ENCODE measurements at regions not wholly inside any gene's neighbourhood (a gene's known extent, or its start where the extent isn't known, plus 50 kb on each side); places are given as distances from the start of the nearest gene placed in this dataset.
"Not testable (repeated sequence)": the region's sequence is repeated elsewhere in the genome, so short reads cannot be mapped to it uniquely, and the experiment has no call there.

GRCh38 chr12:131290255-131290959 is 336.7 kb downstream of the ADGRD1 start:
- no peak for TF ChIP-seq GATA1 (IDR thresholded peaks at IDR 0.05; ENCODE audit: low read depth, low read length)
- TF ChIP-seq POLR2A (IDR thresholded peaks at IDR 0.05; ENCODE audit: low read length): no peak
- no peak for DNase-seq

GRCh38 chr12:131293071-131294015 is 339.6 kb downstream of the ADGRD1 start:
- not testable (repeated sequence) for DNase-seq

DNA sequence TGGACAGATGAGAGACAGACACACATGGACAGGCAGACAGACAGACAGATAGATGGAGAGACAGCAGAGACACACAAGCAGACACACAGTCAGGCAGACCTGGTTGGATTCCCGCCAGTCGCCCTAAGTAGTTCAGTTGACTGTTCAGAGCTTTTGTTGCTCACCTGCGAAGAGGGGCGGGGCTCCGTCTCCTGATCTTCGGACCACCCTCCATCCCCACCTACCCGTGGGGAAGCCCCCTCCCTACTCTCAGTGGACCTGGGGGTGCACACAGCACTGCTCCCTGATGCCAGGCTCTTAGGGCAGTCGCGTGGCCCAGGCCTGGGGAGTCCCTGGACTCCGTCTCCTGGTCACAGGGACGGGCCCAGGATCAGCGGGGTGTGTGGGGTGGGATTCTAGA is 341.0 kb downstream of the ADGRD1 start:
- DNase-seq: not testable (repeated sequence)

GRCh38 chr12:131295117-131295516 is 341.4 kb downstream of the ADGRD1 start:
- DNase-seq: not testable (repeated sequence)

DNA sequence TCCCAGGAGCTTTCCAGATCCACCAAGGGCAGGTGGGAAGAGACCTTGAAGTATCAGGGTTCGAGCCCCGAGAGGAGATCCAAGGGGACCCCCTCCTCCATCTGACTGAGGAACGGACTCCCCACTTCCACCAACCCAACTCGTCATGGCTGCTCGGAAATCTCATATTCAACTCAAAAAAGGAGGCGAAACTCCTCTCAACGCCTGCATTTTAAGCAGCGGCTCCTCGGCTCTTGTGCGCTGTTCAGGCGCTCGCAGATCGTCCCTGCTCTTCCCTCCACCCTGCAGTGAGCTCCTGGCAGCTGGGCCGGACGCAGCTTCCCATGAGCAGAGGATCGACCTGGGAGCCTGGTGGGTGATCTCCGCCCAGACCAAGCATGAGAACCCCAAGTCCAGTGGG is 341.9 kb downstream of the ADGRD1 start:
- not testable (repeated sequence) for DNase-seq

GRCh38 chr12:131296136-131296535 is 342.4 kb downstream of the ADGRD1 start:
- DNase-seq: not testable (repeated sequence)

GRCh38 chr12:131296651-131297050 is 342.9 kb downstream of the ADGRD1 start:
- DNase-seq: not testable (repeated sequence)

GRCh38 chr12:131298526-131299369 is 345.0 kb downstream of the ADGRD1 start:
- DNase-seq: not testable (repeated sequence)

GRCh38 chr12:131299370-131299701 is 345.6 kb downstream of the ADGRD1 start:
- not testable (repeated sequence) for DNase-seq

GRCh38 chr12:131303576-131303975 is 349.9 kb downstream of the ADGRD1 start:
- DNase-seq: not testable (repeated sequence)

- not testable (repeated sequence) for DNase-seq
These were observed 350.9 kb downstream of the ADGRD1 start for GRCh38 chr12:131304642-131305041.

GRCh38 chr12:131309700-131310099 is 356.0 kb downstream of the ADGRD1 start:
- TF ChIP-seq POLR2A (IDR thresholded peaks at IDR 0.05; ENCODE audit: low read length): no peak
- no peak for TF ChIP-seq GATA1 (IDR thresholded peaks at IDR 0.05; ENCODE audit: low read depth, low read length)
- no peak for DNase-seq

DNA sequence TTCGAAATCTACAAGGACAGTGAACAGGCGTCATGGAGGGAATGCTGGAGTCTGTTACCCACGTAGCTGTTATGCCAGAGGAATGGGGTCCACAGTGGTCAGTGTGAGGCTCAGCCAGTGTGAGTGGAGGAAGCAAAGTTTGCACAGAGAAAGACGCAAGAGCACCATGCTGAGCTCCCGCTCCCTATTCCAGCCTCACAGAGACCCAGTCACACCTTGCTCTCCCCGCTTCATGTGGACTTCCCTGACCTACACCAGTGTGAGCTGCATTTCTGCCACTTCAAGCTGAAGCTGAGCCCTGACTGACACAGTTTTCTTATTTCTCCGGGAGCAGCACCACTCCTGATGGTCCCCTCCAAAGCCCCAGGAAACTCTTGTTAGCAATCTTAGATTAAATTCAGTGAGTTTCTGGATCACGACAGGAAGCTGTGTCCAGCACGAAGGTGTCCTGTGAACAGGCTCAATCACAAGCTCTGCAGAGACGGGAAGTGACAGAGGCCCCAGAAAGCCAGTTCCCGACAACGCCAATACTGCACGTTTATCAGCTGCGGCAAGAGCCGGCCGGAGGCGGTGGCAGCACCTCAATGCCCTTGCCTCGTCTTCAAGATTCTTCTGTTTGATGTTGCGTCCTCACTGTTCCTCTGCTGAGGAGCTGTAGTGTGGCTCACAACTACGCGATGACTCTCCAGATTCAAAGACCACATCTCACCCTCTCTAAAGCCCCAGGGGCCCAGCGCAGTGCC is 356.7 kb downstream of the ADGRD1 start:
- DNase-seq: not testable (repeated sequence)

GRCh38 chr12:131311279-131311722 is 357.6 kb downstream of the ADGRD1 start:
- DNase-seq: not testable (repeated sequence)

GRCh38 chr12:131311764-131312163 is 358.1 kb downstream of the ADGRD1 start:
- TF ChIP-seq POLR2A (IDR thresholded peaks at IDR 0.05; ENCODE audit: low read length) (no peak), GATA1 (IDR thresholded peaks at IDR 0.05; ENCODE audit: low read depth, low read length) (no peak)
- no peak for DNase-seq

DNA sequence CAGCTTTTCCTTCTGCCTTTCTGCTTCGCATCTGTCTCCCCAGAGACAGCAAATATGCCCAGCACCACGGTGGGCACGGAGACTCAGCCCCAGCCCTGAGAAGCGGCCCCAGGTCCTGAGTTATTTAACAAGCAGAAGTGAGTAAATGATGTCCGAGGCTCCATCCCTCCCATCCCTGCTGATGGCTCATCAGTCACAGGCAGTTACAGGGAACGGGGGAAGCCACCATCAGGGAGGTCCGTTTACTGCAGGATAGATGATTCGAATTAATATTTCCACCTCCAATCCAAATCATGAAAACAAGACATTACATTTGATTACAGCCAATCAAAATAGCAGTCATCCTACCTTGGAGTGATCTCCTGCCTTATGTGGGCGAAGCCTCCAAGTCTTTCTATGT is 358.7 kb downstream of the ADGRD1 start:
- DNase-seq: not testable (repeated sequence)
